Osteoblast (primary cell): ENCODE measurements at regions not wholly inside any gene's neighbourhood (a gene's known extent, or its start where the extent isn't known, plus 50 kb on each side); places are given as distances from the start of the nearest gene placed in this dataset.

Experiments used
- DNase-seq: peaks from one replicate; pipeline ENCODE4 v3.0.0; 2011; ENCODE audit warnings: low spot score, mixed read lengths; ENCODE audit not compliant: insufficient read length; ENCODE audit errors: missing footprints
- H2AFZ ChIP-seq: 2 replicates; pipeline ENCODE4 v1.6.0; 2011; ENCODE audit warnings: mild to moderate bottlenecking, low read length
- H3K27ac ChIP-seq: 2 replicates; pipeline ENCODE4 v1.5.1; 2011; ENCODE audit warnings: mild to moderate bottlenecking, low read depth, low read length, moderate library complexity
- H3K27me3 ChIP-seq: 2 replicates; pipeline ENCODE4 v1.6.0; 2012; ENCODE audit warnings: mild to moderate bottlenecking, control low read depth, inconsistent platforms, low read length, moderate library complexity; ENCODE audit not compliant: insufficient read depth
- H3K36me3 ChIP-seq: 2 replicates; pipeline ENCODE4 v1.5.1; 2011; ENCODE audit warnings: mild to moderate bottlenecking, low read length, control low read depth, moderate library complexity; ENCODE audit not compliant: insufficient read depth
- H3K4me1 ChIP-seq: 2 replicates; pipeline ENCODE4 v1.5.1; 2011; ENCODE audit warnings: mild to moderate bottlenecking, low read length, control low read depth, moderate library complexity; ENCODE audit not compliant: insufficient read depth
- H3K4me2 ChIP-seq: 2 replicates; pipeline ENCODE4 v1.6.0; 2011; ENCODE audit warnings: mild to moderate bottlenecking, low read length; ENCODE audit not compliant: insufficient read depth
- H3K4me3 ChIP-seq: fragments of 200-600 bp; sonication (generic); 3 replicates; pipeline ENCODE4 v1.5.1; 2012; ENCODE audit warnings: mild to moderate bottlenecking, low read length, inconsistent platforms; ENCODE audit not compliant: insufficient read depth
- H3K79me2 ChIP-seq: 2 replicates; pipeline ENCODE4 v1.6.0; 2012; ENCODE audit warnings: mild to moderate bottlenecking, low read length, control low read depth, inconsistent platforms; ENCODE audit not compliant: insufficient read depth
- H3K9me3 ChIP-seq: 2 replicates; pipeline ENCODE4 v1.5.1; 2011; ENCODE audit warnings: low read depth, low read length, control low read depth
- H4K20me1 ChIP-seq: 2 replicates; pipeline ENCODE4 v1.6.0; 2012; ENCODE audit warnings: mild to moderate bottlenecking, low read length, control low read depth; ENCODE audit not compliant: insufficient read depth
- TF ChIP-seq, protein P1 (sequence below): IDR thresholded peaks from 2 replicates; pipeline ENCODE4 v1.5.1; 2011; ENCODE audit warnings: mild to moderate bottlenecking, low read depth, low read length, moderate library complexity; ENCODE audit errors: extremely low read depth

DNA sequence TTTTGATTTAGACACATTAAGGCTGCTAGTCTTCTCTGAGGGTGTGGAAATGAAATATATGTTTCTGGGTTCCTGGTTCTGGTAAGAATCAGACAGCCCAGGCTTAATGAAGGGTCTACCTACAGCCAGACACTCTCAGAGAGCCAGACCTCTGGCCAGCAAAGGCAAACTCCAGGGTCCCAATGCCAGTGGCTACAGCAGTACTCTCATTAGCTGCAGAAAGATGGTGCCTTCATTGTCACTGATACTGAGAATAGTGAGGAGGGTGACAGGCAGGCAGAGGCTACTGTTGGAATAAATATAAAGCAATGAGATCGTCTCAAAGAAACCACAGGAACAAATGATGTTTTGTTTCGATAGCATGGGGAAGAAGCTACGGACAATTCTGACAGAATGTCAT is 437.6 kb downstream of the GPM6A start:
- H3K27ac ChIP-seq = no peak overlapping the region
- no peaks in the 10 kb centered on the region for H4K20me1 ChIP-seq
- no peak overlapping the region for H2AFZ ChIP-seq
- no peaks in the 10 kb centered on the region for H3K79me2 ChIP-seq
- H3K4me3 ChIP-seq = no peak overlapping the region
- DNase-seq = no peak
- peaks cover under 1% of the 10 kb centered on the region for H3K4me1 ChIP-seq
- H3K36me3 ChIP-seq = no peaks in the 10 kb centered on the region
- no peaks in the 10 kb centered on the region for H3K9me3 ChIP-seq
- H3K4me2 ChIP-seq = no peak overlapping the region
- H3K27me3 ChIP-seq = no peaks in the 10 kb centered on the region
- TF ChIP-seq, protein P1, sequence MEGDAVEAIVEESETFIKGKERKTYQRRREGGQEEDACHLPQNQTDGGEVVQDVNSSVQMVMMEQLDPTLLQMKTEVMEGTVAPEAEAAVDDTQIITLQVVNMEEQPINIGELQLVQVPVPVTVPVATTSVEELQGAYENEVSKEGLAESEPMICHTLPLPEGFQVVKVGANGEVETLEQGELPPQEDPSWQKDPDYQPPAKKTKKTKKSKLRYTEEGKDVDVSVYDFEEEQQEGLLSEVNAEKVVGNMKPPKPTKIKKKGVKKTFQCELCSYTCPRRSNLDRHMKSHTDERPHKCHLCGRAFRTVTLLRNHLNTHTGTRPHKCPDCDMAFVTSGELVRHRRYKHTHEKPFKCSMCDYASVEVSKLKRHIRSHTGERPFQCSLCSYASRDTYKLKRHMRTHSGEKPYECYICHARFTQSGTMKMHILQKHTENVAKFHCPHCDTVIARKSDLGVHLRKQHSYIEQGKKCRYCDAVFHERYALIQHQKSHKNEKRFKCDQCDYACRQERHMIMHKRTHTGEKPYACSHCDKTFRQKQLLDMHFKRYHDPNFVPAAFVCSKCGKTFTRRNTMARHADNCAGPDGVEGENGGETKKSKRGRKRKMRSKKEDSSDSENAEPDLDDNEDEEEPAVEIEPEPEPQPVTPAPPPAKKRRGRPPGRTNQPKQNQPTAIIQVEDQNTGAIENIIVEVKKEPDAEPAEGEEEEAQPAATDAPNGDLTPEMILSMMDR = no peak

DNA sequence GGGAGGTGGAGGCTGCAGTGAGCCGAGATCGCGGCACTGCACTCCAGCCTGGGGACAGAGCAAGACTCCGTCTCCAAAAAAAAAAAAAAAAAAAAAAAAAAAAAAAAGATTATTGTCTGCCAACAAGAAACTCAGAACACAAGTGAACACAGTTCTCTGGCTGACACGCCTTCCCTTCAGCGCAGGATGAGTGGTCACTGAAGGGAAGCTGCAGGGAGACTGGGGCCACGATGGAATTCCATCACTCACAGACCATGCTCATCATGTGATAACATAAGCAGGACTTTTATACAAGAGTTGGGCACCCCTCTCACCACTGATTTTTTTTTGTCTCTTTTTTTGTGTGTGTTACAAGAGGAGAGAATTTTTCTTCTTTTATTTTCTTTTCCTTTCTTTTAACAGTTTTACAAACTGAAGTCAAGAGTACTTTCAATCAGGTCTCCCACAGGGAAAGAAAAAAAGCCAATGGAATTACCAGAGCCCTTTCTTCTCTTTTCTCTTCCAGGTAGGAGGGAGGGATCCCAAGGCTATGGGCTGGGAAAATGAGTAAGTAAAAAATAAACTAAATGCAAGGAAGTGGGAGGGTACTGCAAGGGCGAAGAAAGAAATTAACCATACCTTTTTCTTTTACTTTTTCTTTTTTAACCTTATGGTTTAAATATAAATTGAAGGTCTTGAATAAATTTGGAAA is 435.6 kb downstream of the GPM6A start:
- Histone ChIP-seq H3K4me1 (no peaks in the 10 kb centered on the region), H3K27ac (no peak overlapping the region), H3K9me3 (no peaks in the 10 kb centered on the region), H3K79me2 (no peaks in the 10 kb centered on the region), H3K4me3 (no peak overlapping the region), H3K4me2 (no peak overlapping the region), H3K36me3 (no peaks in the 10 kb centered on the region), H3K27me3 (no peaks in the 10 kb centered on the region), H4K20me1 (no peaks in the 10 kb centered on the region), H2AFZ (no peak overlapping the region)
- TF ChIP-seq, protein P1 = no peak
- DNase-seq = no peak

DNA sequence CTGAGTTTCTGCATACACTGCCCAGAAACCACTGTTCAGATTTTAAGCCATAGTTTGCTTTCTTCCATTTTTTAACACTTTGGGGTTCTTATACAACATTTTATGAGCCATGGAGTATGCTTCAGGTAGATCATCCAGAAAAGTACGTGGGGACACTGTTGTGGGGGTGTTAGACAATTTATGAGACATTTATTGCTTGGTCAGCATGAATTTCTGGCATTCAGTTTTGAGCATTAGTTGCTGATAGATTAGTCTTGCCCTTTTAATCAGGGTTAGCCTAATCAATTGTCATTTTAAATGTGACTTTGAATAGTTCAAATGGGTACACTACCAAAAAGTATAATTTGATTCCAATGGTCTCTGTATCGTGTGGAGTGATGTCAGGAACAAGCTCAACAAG is 434.9 kb downstream of the GPM6A start:
- H3K4me2 ChIP-seq = no peak overlapping the region
- no peaks in the 10 kb centered on the region for H3K36me3 ChIP-seq

DNA sequence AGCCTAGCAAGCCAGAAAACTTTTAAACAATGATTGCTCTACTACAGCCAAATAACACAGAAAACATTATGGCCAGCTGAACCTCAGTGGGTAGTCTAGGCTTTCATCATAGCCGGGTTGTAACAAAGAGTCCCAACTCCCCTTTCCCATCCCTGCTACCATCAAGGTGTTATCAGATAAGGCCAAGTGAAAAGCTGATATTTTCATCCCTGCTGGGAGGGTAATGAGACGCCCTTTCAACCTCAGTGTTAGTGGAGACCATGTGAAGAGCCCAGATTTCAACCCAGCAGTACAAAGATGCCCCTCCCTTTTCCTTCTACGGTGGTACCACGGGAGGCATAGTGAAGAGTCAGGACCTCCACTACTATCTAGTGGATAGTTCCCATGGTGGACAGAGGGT is 433.7 kb downstream of the GPM6A start:
- Histone ChIP-seq H3K79me2 (no peaks in the 10 kb centered on the region), H3K36me3 (no peaks in the 10 kb centered on the region)
- TF ChIP-seq, protein P1 = no peak

More for the DNA sequence above, 434.9 kb downstream of the GPM6A start:
- Histone ChIP-seq H2AFZ (no peak overlapping the region), H3K9me3 (no peaks in the 10 kb centered on the region), H3K4me3 (no peak overlapping the region), H3K79me2 (no peaks in the 10 kb centered on the region), H4K20me1 (no peaks in the 10 kb centered on the region), H3K4me1 (no peaks in the 10 kb centered on the region), H3K27me3 (no peaks in the 10 kb centered on the region), H3K27ac (no peak overlapping the region)
- TF ChIP-seq, protein P1 = no peak
- no peak for DNase-seq

More for the DNA sequence above, 433.7 kb downstream of the GPM6A start:
- Histone ChIP-seq H3K4me1 (no peaks in the 10 kb centered on the region), H3K9me3 (no peaks in the 10 kb centered on the region), H2AFZ (no peak overlapping the region), H3K27me3 (no peaks in the 10 kb centered on the region), H3K4me2 (no peak overlapping the region), H4K20me1 (no peaks in the 10 kb centered on the region), H3K27ac (no peak overlapping the region), H3K4me3 (no peak overlapping the region)
- no peak for DNase-seq
